Hepatocyte (in vitro differentiated cells): ENCODE measurements at regions not wholly inside any gene's neighbourhood (a gene's known extent, or its start where the extent isn't known, plus 50 kb on each side); places are given as distances from the start of the nearest gene placed in this dataset.

Experiments
- EZH2 ChIP-seq: fragments of 200-600 bp; sonication (generic); IDR thresholded peaks from 2 replicates; pipeline ENCODE4 v1.6.1; 2016; ENCODE audit warnings: antibody characterized with exemption, mild to moderate bottlenecking, borderline replicate concordance
- EZH2phosphoT487 ChIP-seq: fragments of 200-600 bp; sonication (generic); IDR thresholded peaks from one replicate; pipeline ENCODE4 v1.6.1; 2018; ENCODE audit warnings: antibody characterized with exemption, mild to moderate bottlenecking, low read depth, moderate library complexity; ENCODE audit not compliant: unreplicated experiment, severe bottlenecking
- TF ChIP-seq, protein P1 (sequence below): fragments of 200-600 bp; sonication (generic); IDR thresholded peaks from 2 replicates; pipeline ENCODE4 v1.5.1; 2016; ENCODE audit warnings: antibody characterized with exemption, mild to moderate bottlenecking; ENCODE audit not compliant: poor library complexity

- TF ChIP-seq EZH2phosphoT487, result no peak
- TF ChIP-seq, protein P1, sequence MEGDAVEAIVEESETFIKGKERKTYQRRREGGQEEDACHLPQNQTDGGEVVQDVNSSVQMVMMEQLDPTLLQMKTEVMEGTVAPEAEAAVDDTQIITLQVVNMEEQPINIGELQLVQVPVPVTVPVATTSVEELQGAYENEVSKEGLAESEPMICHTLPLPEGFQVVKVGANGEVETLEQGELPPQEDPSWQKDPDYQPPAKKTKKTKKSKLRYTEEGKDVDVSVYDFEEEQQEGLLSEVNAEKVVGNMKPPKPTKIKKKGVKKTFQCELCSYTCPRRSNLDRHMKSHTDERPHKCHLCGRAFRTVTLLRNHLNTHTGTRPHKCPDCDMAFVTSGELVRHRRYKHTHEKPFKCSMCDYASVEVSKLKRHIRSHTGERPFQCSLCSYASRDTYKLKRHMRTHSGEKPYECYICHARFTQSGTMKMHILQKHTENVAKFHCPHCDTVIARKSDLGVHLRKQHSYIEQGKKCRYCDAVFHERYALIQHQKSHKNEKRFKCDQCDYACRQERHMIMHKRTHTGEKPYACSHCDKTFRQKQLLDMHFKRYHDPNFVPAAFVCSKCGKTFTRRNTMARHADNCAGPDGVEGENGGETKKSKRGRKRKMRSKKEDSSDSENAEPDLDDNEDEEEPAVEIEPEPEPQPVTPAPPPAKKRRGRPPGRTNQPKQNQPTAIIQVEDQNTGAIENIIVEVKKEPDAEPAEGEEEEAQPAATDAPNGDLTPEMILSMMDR, result no peak
- no peak for TF ChIP-seq EZH2
Measured at GRCh38 chr10:43898592-43898991, 249.9 kb upstream of the ZNF32 start.
